ENCODE measurements at regions not wholly inside any gene's neighbourhood (a gene's known extent, or its start where the extent isn't known, plus 50 kb on each side); places are given as distances from the start of the nearest gene placed in this dataset.

DNA sequence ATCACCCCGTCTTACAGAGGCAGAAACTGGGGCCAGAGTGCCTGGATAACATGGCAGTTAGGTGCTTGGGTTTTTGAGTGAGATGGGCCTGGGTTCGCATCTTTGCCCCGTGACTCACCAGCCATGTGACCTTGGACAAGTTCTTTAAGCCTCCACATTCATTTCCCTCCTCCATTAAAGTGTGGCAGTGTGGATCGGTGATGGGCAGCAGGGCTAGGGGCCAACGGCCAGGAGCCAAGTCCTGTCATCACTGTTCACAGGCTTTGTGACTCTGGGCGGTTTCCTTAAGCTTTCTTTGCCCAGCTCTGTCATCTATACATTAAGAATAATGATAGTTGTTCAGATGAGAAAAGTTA, 85.5 kb upstream of the PMEPA1 start:
- no peak for TF ChIP-seq EZH2 (IDR thresholded peaks at IDR 0.05; ENCODE audit: borderline replicate concordance, low read depth, low read length, poor library complexity, severe bottlenecking)
- TF ChIP-seq, protein P1, sequence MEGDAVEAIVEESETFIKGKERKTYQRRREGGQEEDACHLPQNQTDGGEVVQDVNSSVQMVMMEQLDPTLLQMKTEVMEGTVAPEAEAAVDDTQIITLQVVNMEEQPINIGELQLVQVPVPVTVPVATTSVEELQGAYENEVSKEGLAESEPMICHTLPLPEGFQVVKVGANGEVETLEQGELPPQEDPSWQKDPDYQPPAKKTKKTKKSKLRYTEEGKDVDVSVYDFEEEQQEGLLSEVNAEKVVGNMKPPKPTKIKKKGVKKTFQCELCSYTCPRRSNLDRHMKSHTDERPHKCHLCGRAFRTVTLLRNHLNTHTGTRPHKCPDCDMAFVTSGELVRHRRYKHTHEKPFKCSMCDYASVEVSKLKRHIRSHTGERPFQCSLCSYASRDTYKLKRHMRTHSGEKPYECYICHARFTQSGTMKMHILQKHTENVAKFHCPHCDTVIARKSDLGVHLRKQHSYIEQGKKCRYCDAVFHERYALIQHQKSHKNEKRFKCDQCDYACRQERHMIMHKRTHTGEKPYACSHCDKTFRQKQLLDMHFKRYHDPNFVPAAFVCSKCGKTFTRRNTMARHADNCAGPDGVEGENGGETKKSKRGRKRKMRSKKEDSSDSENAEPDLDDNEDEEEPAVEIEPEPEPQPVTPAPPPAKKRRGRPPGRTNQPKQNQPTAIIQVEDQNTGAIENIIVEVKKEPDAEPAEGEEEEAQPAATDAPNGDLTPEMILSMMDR (conservative IDR thresholded peaks at IDR 0.05; ENCODE audit: low read depth, low read length) = no peak
